Neural cell (in vitro differentiated cells): ENCODE measurements at regions not wholly inside any gene's neighbourhood (a gene's known extent, or its start where the extent isn't known, plus 50 kb on each side); places are given as distances from the start of the nearest gene placed in this dataset.

Source experiments
- EP300 ChIP-seq: fragments of 450-650 bp; conservative IDR thresholded peaks from 2 replicates; pipeline ENCODE4 v1.6.1; 2014; ENCODE audit warnings: antibody characterized with exemption, mild to moderate bottlenecking, moderate library complexity; ENCODE audit not compliant: poor library complexity, severe bottlenecking
- EZH2 ChIP-seq: fragments of 200-600, 300-800 bp; shearing (Covaris generic), sonication (generic); IDR thresholded peaks from 2 replicates; pipeline ENCODE4 v1.6.1; 2014; ENCODE audit warnings: antibody characterized with exemption, low read length, borderline replicate concordance, mild to moderate bottlenecking; ENCODE audit not compliant: insufficient read depth, poor library complexity, severe bottlenecking
- TF ChIP-seq, protein P1 (sequence below): fragments of 450-650 bp; IDR thresholded peaks from 2 replicates; pipeline ENCODE4 v1.5.1; 2014; ENCODE audit warnings: antibody characterized with exemption, mild to moderate bottlenecking, moderate library complexity; ENCODE audit not compliant: poor library complexity, severe bottlenecking

DNA sequence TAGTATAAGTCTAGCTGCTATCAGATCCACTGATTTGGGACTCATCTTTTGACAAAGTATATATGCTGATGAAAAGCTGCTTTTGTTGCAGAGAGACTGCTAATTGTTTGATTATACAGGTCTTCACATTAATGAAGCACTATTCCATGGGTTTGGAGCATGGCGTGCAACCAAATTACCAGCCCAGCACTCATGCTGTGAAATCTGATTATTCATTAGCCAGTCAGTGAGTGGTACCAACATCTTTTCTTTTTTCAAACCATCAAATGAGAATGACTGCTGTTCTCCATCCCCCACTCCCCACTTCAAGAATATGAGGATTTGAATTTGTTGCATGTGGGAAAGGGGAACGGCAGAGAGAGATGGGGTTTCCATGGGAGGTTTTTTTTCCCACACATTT, 91.3 kb downstream of the ID4 start:
- TF ChIP-seq, protein P1, sequence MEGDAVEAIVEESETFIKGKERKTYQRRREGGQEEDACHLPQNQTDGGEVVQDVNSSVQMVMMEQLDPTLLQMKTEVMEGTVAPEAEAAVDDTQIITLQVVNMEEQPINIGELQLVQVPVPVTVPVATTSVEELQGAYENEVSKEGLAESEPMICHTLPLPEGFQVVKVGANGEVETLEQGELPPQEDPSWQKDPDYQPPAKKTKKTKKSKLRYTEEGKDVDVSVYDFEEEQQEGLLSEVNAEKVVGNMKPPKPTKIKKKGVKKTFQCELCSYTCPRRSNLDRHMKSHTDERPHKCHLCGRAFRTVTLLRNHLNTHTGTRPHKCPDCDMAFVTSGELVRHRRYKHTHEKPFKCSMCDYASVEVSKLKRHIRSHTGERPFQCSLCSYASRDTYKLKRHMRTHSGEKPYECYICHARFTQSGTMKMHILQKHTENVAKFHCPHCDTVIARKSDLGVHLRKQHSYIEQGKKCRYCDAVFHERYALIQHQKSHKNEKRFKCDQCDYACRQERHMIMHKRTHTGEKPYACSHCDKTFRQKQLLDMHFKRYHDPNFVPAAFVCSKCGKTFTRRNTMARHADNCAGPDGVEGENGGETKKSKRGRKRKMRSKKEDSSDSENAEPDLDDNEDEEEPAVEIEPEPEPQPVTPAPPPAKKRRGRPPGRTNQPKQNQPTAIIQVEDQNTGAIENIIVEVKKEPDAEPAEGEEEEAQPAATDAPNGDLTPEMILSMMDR, result no peak
- TF ChIP-seq EP300 (no peak), EZH2 (no peak)
